ENCODE measurements at regions not wholly inside any gene's neighbourhood (a gene's known extent, or its start where the extent isn't known, plus 50 kb on each side); places are given as distances from the start of the nearest gene placed in this dataset.

DNA sequence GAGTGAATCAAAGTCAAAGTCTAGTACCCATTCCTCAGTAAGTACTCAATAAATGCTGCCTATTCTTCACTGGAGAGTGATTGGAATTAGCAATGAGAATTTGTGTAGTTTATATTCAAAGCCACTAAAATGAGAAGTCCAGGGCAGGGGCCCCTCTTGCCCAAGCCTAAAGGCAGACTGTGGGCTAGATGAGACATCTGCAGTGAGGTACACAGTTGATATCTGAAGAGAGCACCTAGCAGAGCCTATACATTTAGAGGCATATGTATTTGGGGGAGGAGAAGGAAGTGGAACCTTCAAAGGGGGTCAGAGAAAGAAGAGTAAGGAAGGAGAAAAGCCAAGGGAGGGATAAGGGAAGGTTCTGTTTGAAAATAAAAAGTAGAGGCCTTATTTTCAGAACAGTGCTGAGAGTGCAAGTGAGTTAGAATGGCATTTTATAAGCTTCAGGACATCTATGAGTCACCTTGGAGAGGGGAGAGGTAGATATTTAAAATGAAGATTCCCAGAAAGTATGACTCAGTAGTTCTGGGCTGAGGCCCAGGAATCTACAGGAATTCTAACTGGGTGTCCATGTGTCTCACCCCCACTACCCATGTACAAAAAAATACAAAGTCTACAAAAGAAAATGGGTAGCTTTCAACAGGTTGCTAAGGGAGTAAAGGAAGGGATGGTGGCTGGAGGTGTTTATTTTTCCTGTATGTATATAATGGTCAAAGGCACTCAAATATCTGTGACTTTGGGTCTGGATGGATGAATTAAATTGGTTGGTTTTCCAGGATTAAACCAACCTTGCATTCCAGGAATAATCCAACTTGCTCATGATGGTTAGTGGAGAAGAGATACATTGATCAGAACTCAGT, 135.1 kb downstream of the ZFP64 start:
- intact Hi-C loops (cut with DNase I), result no loop called here
- Histone ChIP-seq H3K27ac (no peak overlapping the region), H3K9me3 (no peaks in the 10 kb centered on the region), H3K27me3 (replicated peaks; ENCODE audit: insufficient read depth) (no peaks in the 10 kb centered on the region), H3K36me3 (no peaks in the 10 kb centered on the region), H3K4me3 (no peak overlapping the region), H3K4me1 (replicated peaks) (no peaks in the 10 kb centered on the region)
- DNase-seq (ENCODE audit: low spot score), result no peak
- no peak for TF ChIP-seq POLR2A (IDR thresholded peaks at IDR 0.05)
- TF ChIP-seq POLR2AphosphoS5 (IDR thresholded peaks at IDR 0.05), result no peak
- TF ChIP-seq, protein P1, sequence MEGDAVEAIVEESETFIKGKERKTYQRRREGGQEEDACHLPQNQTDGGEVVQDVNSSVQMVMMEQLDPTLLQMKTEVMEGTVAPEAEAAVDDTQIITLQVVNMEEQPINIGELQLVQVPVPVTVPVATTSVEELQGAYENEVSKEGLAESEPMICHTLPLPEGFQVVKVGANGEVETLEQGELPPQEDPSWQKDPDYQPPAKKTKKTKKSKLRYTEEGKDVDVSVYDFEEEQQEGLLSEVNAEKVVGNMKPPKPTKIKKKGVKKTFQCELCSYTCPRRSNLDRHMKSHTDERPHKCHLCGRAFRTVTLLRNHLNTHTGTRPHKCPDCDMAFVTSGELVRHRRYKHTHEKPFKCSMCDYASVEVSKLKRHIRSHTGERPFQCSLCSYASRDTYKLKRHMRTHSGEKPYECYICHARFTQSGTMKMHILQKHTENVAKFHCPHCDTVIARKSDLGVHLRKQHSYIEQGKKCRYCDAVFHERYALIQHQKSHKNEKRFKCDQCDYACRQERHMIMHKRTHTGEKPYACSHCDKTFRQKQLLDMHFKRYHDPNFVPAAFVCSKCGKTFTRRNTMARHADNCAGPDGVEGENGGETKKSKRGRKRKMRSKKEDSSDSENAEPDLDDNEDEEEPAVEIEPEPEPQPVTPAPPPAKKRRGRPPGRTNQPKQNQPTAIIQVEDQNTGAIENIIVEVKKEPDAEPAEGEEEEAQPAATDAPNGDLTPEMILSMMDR (IDR thresholded peaks at IDR 0.05), result no peak

DNA sequence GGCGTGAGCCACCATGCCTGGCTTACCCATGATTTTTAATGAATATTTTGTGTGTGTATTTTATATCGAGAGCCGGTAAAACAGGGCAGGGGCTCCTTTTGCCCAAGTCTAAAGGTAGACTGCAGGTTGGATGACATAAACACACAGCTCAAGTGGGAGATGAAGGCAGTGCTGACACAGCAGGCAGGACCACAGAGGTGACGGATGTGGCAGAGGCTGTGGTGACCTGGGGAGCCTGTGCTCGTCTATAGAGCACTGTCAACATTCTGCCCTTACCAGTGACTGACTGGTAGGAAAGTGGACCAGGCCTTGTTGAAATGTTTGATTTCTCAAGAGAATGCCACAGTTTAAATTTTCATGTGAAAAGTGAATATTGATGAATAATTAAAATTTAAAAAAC, 137.5 kb downstream of the ZFP64 start:
- Histone ChIP-seq H3K9me3 (no peaks in the 10 kb centered on the region), H3K27me3 (replicated peaks; ENCODE audit: insufficient read depth) (no peaks in the 10 kb centered on the region), H3K4me3 (no peak overlapping the region), H3K4me1 (replicated peaks) (no peaks in the 10 kb centered on the region), H3K36me3 (no peaks in the 10 kb centered on the region), H3K27ac (no peak overlapping the region)
- intact Hi-C loops (cut with DNase I), result no loop called here
- TF ChIP-seq, protein P1 (IDR thresholded peaks at IDR 0.05), result no peak
- TF ChIP-seq POLR2A (IDR thresholded peaks at IDR 0.05) (no peak), POLR2AphosphoS5 (IDR thresholded peaks at IDR 0.05) (no peak)
- 96% methylated on average over 5 of the region's 5 CpGs for WGBS
- DNase-seq (ENCODE audit: low spot score), result no peak

DNA sequence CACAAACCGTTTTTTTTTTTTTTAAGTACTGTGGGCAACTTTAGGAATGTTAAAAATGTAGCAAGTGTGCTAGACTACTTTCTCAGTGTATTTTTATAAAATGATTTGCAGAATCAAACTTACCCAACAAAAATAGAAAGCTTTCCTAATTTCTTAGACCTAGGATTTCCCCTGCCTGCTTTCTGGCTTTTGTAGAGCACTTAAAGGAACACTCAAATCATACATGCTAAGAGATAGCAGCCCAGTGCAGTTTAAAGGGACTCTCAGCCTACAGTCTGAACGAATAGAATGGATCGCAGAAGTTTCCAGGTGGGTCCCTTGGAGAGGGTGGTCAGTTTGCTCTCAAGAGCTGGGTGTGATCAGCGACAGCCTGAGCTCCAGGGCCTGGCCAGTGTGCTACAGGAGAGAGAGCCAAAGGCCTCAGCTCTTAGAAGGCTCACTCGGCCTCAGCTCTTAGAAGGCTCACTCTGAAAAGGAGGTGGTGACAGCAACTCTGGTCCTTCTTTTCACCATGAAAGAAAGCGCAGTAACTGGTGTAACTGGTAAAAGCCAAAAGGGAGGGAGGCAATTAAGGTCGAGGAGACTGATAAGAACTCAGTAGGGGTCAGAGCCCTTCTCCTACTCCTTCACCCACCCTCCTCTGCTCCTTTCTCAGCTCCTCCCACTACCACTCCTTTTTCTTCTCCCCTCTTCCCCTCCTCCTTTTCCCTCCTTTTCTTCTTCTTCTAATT, 142.4 kb downstream of the ZFP64 start:
- Histone ChIP-seq H3K27me3 (replicated peaks; ENCODE audit: insufficient read depth) (no peaks in the 10 kb centered on the region), H3K36me3 (no peaks in the 10 kb centered on the region), H3K4me3 (no peak overlapping the region), H3K27ac (no peak overlapping the region), H3K4me1 (replicated peaks) (no peaks in the 10 kb centered on the region), H3K9me3 (no peaks in the 10 kb centered on the region)
- intact Hi-C loops (cut with DNase I), result no loop called here
- 65% methylated on average over 7 of the region's 7 CpGs for WGBS
- no peak for DNase-seq (ENCODE audit: low spot score)
- TF ChIP-seq POLR2AphosphoS5 (IDR thresholded peaks at IDR 0.05), result no peak
- no peak for TF ChIP-seq POLR2A (IDR thresholded peaks at IDR 0.05)
- TF ChIP-seq, protein P1 (IDR thresholded peaks at IDR 0.05), result no peak

DNA sequence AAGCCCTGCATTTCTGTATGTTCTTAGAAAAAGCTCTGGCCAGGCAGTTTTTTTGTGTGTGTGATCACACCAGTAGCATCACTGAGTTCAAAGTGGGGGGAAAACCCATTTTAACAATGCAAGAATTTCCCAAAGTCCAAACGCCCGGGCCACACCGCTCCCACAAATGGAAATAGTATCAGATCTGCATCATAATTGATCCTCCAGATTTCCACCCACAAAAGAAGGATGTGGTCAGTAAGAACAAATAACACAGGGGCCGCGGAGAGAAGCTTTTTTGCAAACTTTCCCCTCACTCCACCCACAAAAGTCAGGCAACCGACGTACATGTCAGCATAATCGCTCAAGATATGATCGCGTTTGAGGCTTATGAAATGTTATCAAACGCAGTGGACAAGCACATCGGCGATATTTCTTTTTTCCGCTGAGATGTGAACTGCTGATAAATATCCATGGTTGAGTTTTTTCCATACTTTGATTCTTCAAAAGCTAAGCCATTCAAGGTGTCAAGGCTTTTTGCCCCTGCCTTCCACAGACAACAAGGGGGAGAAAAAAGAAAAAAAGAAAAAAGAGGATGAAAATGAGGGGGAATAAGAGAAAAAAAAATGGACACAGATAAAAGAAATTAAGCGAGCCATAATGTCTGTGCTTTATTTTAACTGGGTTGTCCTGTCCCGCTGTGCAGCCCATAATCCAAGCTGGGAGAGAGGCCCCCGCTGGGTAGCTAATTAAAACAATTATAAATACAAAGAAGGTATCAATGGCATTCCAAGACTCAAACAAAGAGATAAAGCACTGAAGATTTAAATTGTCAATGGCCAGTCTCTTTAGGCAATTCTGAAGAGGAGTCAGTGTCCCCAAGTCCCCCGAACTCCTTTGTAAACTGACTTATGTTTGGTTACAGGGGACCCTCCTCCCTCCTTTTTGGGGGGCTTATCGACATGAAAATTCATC, 143.5 kb downstream of the ZFP64 start:
- H3K36me3 ChIP-seq, result no peaks in the 10 kb centered on the region
- H3K9me3 ChIP-seq, result no peaks in the 10 kb centered on the region
- no peak overlapping the region for H3K4me3 ChIP-seq
- DNase-seq (ENCODE audit: low spot score), result no peak
- WGBS, result 49% methylated on average over 19 of the region's 19 CpGs
- H3K27ac ChIP-seq, result no peak overlapping the region
- intact Hi-C loops (cut with DNase I), result no loop called here
- H3K27me3 ChIP-seq (replicated peaks; ENCODE audit: insufficient read depth), result no peaks in the 10 kb centered on the region
- no peaks in the 10 kb centered on the region for H3K4me1 ChIP-seq (replicated peaks)
- TF ChIP-seq, protein P1 (IDR thresholded peaks at IDR 0.05), result no peak
- no peak for TF ChIP-seq POLR2A (IDR thresholded peaks at IDR 0.05)
- TF ChIP-seq POLR2AphosphoS5 (IDR thresholded peaks at IDR 0.05), result no peak
